NOMO-1 treated with DMSO at 0.1 percent for 48 hours (cell line): ENCODE measurements at regions not wholly inside any gene's neighbourhood (a gene's known extent, or its start where the extent isn't known, plus 50 kb on each side); places are given as distances from the start of the nearest gene placed in this dataset.
"Not testable (repeated sequence)": the region's sequence is repeated elsewhere in the genome, so short reads cannot be mapped to it uniquely, and the experiment has no call there.

Source experiments
- DNase-seq: peaks from one replicate; lab custom pipeline; 2025; ENCODE audit not compliant: unreplicated experiment; lab: John Stamatoyannopoulos, UW

GRCh38 chr7:130845581-130846085 is 111.6 kb upstream of the KLF14 start:
- no peak for DNase-seq

GRCh38 chr7:130849604-130850003 is 115.6 kb upstream of the KLF14 start:
- DNase-seq: no peak

GRCh38 chr7:130850956-130851355 is 116.9 kb upstream of the KLF14 start:
- no peak for DNase-seq

- DNase-seq: no peak
Measured at GRCh38 chr7:130852867-130853266, 118.9 kb upstream of the KLF14 start.

GRCh38 chr7:130853503-130854279 is 119.7 kb upstream of the KLF14 start:
- no peak for DNase-seq

GRCh38 chr7:130854481-130854880 is 120.5 kb upstream of the KLF14 start:
- DNase-seq: no peak

- DNase-seq: no peak
Measured at GRCh38 chr7:130856866-130857265, 122.9 kb upstream of the KLF14 start.

- DNase-seq: not testable (repeated sequence)
Measured at GRCh38 chr7:130860832-130861231, 126.8 kb upstream of the KLF14 start.

- DNase-seq: peak; percentile 2
Measured at GRCh38 chr7:130865408-130866236, 131.6 kb upstream of the KLF14 start.

GRCh38 chr7:130867039-130867438 is 133.0 kb upstream of the KLF14 start:
- no peak for DNase-seq

GRCh38 chr7:130867581-130868136 is 133.7 kb upstream of the KLF14 start:
- no peak for DNase-seq

GRCh38 chr7:130868139-130868538 is 134.1 kb upstream of the KLF14 start:
- no peak for DNase-seq

GRCh38 chr7:130869918-130870317 is 135.9 kb upstream of the KLF14 start:
- no peak for DNase-seq

- no peak for DNase-seq
Measured at GRCh38 chr7:130872341-130872740, 138.3 kb upstream of the KLF14 start.

GRCh38 chr7:130872756-130873448 is 138.9 kb upstream of the KLF14 start:
- no peak for DNase-seq

GRCh38 chr7:130874071-130874915 is 140.3 kb upstream of the KLF14 start:
- DNase-seq: no peak

- no peak for DNase-seq
Measured at GRCh38 chr7:130875265-130875741, 141.3 kb upstream of the KLF14 start.

GRCh38 chr7:130875901-130876300 is 141.9 kb upstream of the KLF14 start:
- DNase-seq: no peak

- DNase-seq: no peak
Measured at GRCh38 chr7:130877236-130877990, 143.4 kb upstream of the KLF14 start.

GRCh38 chr7:130877991-130878305 is 143.9 kb upstream of the KLF14 start:
- no peak for DNase-seq
